GM18861 (cell line): ENCODE measurements at regions not wholly inside any gene's neighbourhood (a gene's known extent, or its start where the extent isn't known, plus 50 kb on each side); places are given as distances from the start of the nearest gene placed in this dataset.
"Not testable (repeated sequence)": the region's sequence is repeated elsewhere in the genome, so short reads cannot be mapped to it uniquely, and the experiment has no call there.

Source experiments
- ATAC-seq: cut with Tn5 transposase; IDR thresholded peaks from one replicate; pipeline ENCODE4 v1.9.1; 2021; ENCODE audit not compliant: unreplicated experiment

DNA sequence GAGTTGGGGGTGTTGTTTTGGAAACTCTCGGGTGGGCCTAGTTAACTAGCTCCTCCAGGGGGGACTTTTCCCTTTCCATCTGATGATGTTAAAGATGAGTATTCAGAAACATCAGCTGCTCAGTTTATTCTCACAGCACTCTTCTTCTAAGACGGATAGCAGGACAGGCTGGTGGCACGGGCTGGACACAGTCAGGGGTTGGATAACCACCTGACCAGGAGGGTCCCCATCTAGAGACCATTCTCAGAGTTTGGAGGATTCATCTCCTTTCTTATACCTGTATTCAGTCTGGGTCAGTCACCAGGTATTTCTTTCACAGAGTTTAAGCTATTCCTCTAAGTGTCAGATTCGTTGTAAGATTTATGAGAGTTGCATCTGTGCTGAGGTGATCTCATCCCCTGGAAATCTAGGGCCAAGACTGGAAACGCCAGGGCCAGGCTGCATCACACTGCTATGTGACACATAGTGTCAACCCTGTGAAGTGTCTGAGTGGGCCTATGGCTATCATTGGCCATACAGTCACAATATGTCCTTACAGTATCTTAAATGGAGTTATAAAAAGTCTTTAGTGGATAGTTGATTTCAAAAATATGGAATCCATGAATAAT is 111.7 kb downstream of the FAM50B start:
- ATAC-seq = no peak

DNA sequence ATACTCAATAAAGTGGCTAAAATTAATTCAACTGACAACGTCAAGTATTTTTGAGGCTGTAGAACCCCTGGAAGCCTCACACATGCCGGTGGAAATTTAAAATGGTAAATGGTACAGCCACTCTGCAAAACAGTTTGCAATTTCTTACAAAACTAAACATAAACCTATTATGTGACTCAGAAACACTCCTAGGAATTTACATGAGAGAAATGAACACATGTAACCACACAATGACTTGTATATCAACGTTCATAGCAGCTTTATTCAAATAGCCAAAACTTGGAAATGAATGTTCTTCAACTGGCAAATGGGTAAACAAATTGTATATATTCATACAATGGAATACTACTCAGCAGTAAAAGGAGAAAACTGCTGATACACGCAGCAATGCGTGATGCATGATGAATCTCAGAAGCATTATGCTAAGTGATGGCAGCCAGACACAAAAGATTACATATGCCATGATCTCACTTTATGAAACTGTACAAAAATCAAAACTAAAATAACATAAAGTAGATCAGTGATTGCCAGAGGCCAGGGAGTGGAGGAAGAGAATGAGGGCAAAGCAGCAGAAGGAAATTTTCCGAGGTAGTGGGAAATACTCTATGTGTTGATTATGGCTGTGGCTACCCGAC is 112.5 kb downstream of the FAM50B start:
- ATAC-seq = no peak

DNA sequence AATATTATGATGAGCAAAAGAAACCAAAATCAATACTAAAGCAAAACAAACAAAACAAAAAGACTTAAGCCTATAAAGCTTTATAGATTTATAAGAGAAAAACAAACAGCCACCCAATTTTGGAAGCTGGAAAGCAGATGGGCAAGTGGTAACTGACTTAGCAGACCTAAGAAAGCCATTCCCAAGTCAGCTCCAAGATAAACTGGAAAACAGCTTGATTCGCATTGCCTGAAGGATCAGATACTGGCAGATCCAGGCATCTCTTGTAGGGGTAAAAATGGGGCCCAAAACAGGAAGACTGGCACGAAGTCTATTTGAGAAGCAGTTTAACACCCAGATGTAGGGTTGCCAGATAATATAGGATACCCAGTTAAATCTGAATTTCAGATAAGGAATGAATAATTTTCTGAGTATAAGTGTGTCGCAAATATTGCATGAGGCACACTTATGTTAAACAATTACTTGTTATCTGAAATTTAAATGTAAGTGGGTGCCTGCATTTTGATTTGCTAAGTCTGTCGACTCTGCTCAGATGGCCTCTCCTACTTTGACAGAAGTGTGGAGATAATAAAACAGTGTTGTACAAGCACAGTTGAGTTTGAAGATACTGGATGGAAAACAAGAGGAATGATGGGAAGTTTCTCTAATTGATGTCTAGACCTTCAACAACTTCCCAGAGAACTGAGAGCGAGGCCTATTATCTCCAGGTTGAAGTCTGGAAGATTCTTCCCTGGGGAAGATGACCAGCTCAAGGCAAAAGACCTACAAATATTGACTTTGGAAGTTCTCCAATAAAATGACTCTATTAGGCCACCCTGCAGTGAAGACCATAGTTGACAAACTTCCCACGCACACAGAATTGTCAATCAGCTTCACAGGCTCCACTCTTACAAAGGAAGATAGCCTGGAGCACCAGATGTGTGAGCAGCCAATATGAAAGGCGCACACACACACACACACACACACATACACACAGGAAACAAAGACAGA is 113.4 kb downstream of the FAM50B start:
- ATAC-seq = no peak

- no peak for ATAC-seq
Observed at GRCh38 chr6:3963426-3963825, 114.3 kb downstream of the FAM50B start.

GRCh38 chr6:3965071-3965718 is 113.7 kb downstream of the FAM217A start:
- ATAC-seq = no peak

DNA sequence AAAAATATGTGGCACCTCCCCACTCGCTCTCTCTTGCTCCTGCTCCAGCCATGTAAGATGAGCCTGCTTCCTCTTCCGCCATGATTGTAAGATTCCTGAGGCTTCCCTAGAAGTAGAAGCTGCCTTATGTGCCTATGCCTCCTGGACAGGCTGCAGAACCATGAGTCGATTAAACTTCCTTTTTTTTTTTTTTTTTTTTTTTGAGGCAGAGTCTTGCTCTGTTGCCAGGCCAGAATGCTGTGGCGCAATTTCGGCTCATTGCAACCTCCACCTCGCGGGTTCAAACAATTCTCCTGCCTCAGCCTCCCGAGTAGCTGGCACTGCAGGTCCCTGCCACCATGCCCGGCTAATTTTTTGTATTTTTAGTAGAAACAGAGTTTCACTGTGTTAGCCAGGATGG is 112.5 kb downstream of the FAM217A start:
- ATAC-seq = no peak

DNA sequence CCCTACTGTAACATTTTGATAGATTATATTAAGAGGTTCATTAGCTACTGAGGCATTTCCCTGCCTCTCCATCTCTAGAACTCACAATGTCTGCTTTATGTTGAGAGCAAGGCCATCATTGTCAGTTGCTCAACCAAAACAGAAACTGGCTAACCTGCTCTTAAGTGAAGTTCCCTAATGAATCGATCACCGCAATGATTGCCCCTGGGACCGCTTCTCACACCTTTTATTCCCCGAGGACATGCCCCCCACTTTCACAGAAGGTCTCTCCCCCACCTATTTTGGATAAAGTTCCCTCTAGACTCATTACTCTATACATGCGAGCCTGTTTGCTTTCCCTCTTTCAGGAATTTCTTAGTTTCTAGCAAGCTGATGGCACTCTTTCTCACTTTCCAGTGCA is 108.8 kb downstream of the FAM217A start:
- no peak for ATAC-seq

DNA sequence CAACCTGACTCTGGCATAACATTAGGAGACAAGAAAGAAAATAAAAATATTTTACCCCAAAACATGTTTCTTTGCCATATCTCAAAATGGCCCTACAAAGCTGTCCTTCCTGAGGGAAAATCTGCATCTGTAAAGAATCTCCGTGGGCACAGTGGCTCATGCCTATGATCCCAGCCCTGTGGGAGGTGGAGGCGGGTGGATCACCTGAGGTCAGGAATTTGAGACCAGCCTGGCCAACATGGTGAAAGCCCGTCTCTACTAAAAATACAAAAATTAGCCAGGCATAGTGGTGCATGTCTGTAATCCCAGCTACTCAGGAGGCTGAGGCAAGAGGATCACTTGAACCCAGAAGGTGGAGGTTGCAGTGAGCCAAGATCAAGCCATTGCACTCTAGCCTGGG is 105.8 kb downstream of the FAM217A start:
- not testable (repeated sequence) for ATAC-seq

GRCh38 chr6:3977875-3978711 is 100.8 kb downstream of the FAM217A start:
- ATAC-seq = peak; percentile 79

DNA sequence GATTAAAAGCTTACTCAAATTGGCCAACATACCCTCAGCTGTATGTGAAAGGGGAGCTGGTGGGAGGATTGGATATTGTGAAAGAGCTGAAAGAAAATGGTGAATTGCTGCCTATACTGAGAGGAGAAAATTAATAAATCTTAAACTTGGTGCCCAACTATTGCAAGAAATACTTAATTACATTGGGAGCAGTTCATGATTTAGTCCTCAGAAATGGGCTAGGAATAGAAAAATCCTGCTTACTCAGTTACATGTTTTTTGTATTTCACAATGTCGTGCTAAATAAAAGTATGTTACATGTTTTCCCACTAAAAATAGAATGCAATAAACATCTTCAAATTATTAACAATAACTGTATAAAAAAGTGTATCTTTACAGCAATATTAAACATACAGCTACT is 100.0 kb downstream of the FAM217A start:
- ATAC-seq = not testable (repeated sequence)

DNA sequence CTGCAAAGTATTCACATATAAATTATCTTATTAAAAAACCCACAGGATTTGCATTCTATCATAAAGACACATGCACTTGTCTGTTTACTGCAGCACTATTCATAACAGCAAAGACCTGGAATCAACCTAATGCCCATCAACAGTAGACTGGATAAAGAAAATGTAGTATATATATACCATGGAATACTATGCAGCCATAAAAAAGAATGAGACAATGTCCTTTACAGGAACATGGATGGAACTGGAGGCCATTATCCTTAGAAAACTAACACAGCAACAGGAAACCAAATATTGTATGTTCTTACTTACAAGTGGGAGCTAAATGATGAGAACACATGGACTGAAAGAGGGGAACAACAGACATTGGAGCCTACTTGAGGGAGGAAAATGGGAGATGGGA is 97.0 kb downstream of the FAM217A start:
- ATAC-seq = no peak

GRCh38 chr6:3983778-3984177 is 95.2 kb downstream of the FAM217A start:
- ATAC-seq = no peak

DNA sequence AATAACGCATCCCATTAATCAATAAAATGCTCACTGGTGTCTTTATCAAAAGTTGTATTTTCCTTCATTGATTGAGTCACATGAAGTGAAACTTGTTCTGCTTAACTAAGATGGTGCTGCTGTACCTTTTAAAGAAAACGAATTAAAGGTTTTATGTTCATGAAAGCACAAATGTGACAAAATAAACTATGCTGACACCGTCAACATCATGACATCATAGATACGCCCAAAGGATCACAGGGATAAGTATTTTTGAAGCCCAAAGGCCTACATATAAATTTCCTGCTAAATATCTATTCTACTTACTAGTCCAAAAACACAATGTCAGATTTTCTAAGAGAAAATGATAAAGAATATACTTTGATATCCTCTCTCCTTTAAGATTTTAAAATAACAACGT is 94.4 kb downstream of the FAM217A start:
- ATAC-seq = no peak

- no peak for ATAC-seq
Observed at GRCh38 chr6:3986241-3986640, 92.7 kb downstream of the FAM217A start.

DNA sequence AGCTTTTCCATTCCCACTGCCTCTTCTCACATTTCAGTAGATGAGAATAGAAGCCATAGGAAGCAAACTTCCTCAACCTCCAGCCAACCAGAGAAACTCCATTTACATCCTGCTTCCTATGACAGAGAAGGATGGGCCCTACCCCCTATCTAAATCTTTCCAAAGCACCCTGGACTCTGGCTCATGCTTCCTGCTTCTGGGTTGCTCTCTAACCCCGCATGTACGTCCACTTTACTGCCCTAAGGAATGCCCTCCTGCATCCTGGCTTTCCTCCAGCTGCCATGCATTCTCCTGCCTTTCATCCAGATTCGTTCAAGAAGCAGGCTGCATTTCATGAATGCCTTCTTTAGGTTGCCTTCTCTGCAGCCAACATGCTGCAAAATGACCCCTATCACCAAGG is 91.9 kb downstream of the FAM217A start:
- no peak for ATAC-seq

- ATAC-seq = no peak
Observed at GRCh38 chr6:3987576-3987975, 91.4 kb downstream of the FAM217A start.

DNA sequence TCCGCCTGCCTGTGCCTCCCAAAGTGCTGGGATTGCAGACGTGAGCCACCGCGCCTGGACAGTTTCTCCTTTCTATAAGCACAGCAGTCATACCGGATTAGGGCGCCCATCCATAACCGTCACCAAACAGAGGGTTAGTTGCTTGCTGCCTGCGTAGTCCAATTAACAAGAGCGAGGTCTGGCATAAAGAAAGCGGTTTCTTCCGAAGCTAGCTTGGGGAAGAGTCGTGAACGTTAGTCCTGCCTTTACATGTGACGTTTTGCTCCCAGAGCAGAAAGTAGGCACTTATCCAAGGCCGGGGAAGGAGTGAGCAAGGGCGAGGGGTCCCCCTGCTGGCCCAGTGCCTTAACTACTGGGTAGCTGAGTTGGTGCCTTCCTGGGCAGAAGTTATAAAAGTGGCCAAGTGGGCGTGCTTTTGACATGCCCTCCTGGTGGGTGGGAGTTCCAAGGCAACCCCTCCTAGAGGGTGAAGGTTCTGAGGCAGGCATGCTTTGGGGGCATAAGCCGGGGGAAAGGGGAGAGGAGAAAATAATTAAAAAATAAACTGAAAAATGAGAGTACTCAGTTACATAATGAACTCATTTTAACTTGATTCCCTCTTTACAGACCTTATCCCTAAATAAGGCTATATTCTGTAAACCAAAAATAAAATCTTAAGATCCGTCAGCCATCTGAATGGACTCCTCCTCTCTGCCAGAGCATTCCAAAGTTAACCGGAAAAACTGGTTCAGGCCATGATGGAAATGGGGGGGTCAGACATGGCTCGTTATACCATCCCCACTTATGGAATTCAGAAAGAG is 88.0 kb downstream of the FAM217A start:
- ATAC-seq = peak; percentile 45

DNA sequence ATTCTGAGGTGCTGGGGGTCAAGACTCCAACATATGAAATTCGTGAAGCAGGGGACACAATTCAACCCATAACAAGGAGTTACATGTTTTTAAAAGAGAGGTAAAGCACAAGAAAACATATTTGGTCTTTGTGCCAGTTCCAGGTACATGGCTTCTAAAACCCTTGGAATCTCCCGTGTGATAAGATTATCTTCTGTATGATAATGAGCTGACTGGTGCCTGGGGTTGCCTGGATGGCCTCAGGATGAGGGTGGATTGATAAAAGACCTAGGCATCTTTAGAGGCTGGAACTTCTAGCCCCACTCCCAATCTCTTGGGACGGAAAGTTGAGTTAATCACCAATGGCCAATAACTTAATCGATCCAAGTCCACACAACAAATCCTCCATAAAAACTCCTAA is 87.0 kb downstream of the FAM217A start:
- ATAC-seq = no peak

DNA sequence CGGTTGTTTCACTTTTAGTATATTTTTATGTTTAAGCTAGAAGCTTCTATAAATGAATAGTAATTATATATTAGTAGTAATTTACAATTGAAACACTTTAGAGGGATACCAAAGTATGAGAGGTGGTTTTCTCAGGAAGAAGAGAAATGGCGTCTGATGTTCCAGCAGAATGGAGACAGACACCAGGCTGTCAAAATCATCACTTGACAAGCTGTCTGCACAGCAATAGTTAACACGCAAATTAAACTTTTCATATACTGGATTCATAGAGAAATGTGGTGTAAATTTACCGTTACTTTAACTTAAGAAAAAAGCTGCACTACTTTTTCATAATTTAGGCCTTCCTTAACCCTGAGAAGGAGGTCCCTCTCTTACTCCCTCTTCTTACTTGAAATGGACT is 82.6 kb downstream of the FAM217A start:
- no peak for ATAC-seq
